Tibial nerve (tissue), 4 donors: ENCODE measurements at regions not wholly inside any gene's neighbourhood (a gene's known extent, or its start where the extent isn't known, plus 50 kb on each side); places are given as distances from the start of the nearest gene placed in this dataset.

Experiments used
- EP300 ChIP-seq, 2 donors: sonication (generic); formaldehyde crosslinking; IDR thresholded peaks; one replicate each; pipeline ENCODE4 v1.6.1; 2017; ENCODE audit warnings: antibody characterized with exemption in 2 of 2, mild to moderate bottlenecking in 1 of 2
- POLR2A ChIP-seq, 2 donors: fragments of 450-650 bp; IDR thresholded peaks; one replicate each; pipeline ENCODE4 v1.6.1; 2017; ENCODE audit warnings: antibody characterized with exemption in 2 of 2, mild to moderate bottlenecking in 2 of 2, moderate library complexity in 2 of 2
- TF ChIP-seq, protein P1 (sequence below), 5 experiments: fragments of 200-600 bp in 3 of 5; fragments of 450-650 bp in 2 of 5; sonication (generic) in 3 of 5; IDR thresholded peaks; one replicate each; pipeline ENCODE4 v1.5.1; 2016 to 2019; ENCODE audit warnings: antibody characterized with exemption in 5 of 5, mild to moderate bottlenecking in 3 of 5, moderate library complexity in 2 of 5

DNA sequence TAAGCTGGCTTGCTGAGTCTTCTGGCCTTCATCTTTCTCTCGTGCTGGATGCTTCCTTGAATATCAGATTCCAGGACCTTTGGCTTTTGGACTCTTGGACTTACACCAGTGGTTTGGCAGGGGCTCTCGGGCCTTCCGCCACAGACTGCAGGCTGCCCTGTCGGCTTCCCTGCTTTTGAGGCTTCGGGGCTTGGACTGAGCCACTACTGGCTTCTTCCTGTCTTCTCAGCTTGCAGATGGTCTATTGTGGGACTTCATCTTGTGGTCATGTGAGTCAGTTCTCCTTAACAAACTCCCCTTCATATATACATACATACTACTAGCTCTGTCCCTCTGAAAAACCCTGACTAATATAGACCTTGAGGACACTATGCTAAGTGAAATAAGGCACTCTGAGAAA lies 78.3 kb upstream of the SSBP2 start:
- no peak for TF ChIP-seq EP300 (IDR thresholded peaks at IDR 0.05)
- TF ChIP-seq, protein P1, sequence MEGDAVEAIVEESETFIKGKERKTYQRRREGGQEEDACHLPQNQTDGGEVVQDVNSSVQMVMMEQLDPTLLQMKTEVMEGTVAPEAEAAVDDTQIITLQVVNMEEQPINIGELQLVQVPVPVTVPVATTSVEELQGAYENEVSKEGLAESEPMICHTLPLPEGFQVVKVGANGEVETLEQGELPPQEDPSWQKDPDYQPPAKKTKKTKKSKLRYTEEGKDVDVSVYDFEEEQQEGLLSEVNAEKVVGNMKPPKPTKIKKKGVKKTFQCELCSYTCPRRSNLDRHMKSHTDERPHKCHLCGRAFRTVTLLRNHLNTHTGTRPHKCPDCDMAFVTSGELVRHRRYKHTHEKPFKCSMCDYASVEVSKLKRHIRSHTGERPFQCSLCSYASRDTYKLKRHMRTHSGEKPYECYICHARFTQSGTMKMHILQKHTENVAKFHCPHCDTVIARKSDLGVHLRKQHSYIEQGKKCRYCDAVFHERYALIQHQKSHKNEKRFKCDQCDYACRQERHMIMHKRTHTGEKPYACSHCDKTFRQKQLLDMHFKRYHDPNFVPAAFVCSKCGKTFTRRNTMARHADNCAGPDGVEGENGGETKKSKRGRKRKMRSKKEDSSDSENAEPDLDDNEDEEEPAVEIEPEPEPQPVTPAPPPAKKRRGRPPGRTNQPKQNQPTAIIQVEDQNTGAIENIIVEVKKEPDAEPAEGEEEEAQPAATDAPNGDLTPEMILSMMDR (IDR thresholded peaks at IDR 0.05): no peak
- no peak for TF ChIP-seq POLR2A (IDR thresholded peaks at IDR 0.05)
